Loucy (cell line): ENCODE measurements at regions not wholly inside any gene's neighbourhood (a gene's known extent, or its start where the extent isn't known, plus 50 kb on each side); places are given as distances from the start of the nearest gene placed in this dataset.

Experiments
- H2AFZ ChIP-seq: fragments of 200-600 bp; sonication (generic); 2 replicates; pipeline ENCODE4 v1.6.0; 2016; ENCODE audit warnings: antibody characterized with exemption, mild to moderate bottlenecking, low read length, moderate library complexity
- H3F3A ChIP-seq: fragments of 200-600 bp; 2 replicates; pipeline ENCODE4 v1.6.0; 2016; ENCODE audit warnings: antibody characterized with exemption, low read depth, mild to moderate bottlenecking
- H3K27me3 ChIP-seq: fragments of 200-600 bp; sonication (generic); 2 replicates; pipeline ENCODE4 v1.6.1; 2014; ENCODE audit warnings: low read length, mild to moderate bottlenecking; ENCODE audit not compliant: insufficient read depth, poor library complexity, severe bottlenecking
- H3K36me3 ChIP-seq: fragments of 200-600 bp; sonication (generic); 2 replicates; pipeline ENCODE4 v1.6.1; 2016; ENCODE audit warnings: low read length; ENCODE audit not compliant: insufficient read depth
- H3K4me1 ChIP-seq: fragments of 200-600 bp; sonication (generic); 2 replicates; pipeline ENCODE4 v1.5.1; 2014; ENCODE audit warnings: low read length, mild to moderate bottlenecking; ENCODE audit not compliant: insufficient read depth, poor library complexity, severe bottlenecking
- H3K4me2 ChIP-seq: fragments of 200-600 bp; sonication (generic); 2 replicates; pipeline ENCODE4 v1.6.0; 2014; ENCODE audit warnings: antibody characterized with exemption, low read length, low read depth, mild to moderate bottlenecking; ENCODE audit not compliant: poor library complexity, severe bottlenecking
- H3K4me3 ChIP-seq: fragments of 200-600 bp; sonication (generic); 2 replicates; pipeline ENCODE4 v1.5.1; 2014; ENCODE audit warnings: low read length, mild to moderate bottlenecking, mixed read lengths; ENCODE audit not compliant: poor library complexity, severe bottlenecking
- H3K79me2 ChIP-seq: fragments of 200-600 bp; sonication (generic); 2 replicates; pipeline ENCODE4 v1.6.1; 2014; ENCODE audit warnings: low read length; ENCODE audit not compliant: insufficient read depth
- H3K9ac ChIP-seq: fragments of 200-600 bp; sonication (generic); 2 replicates; pipeline ENCODE4 v1.6.0; 2014; ENCODE audit warnings: mild to moderate bottlenecking, low read depth, low read length, moderate library complexity; ENCODE audit not compliant: poor library complexity, severe bottlenecking
- H3K9me2 ChIP-seq: fragments of 200-600 bp; sonication (generic); replicated peaks from 2 replicates; pipeline ENCODE4 v1.6.1; 2016; ENCODE audit warnings: low read depth, low read length, mixed read lengths
- H3K9me3 ChIP-seq: fragments of 200-600 bp; sonication (generic); 2 replicates; pipeline ENCODE4 v1.6.1; 2014; ENCODE audit warnings: mild to moderate bottlenecking, antibody characterized with exemption, low read length, low read depth; ENCODE audit not compliant: insufficient read depth
- H4K20me1 ChIP-seq: fragments of 200-600 bp; sonication (generic); 2 replicates; pipeline ENCODE4 v1.6.0; 2014; ENCODE audit warnings: antibody characterized with exemption, low read length, mild to moderate bottlenecking; ENCODE audit not compliant: insufficient read depth, poor library complexity, severe bottlenecking
- EZH2phosphoT487 ChIP-seq: fragments of 200-600 bp; IDR thresholded peaks from 2 replicates; pipeline ENCODE4 v1.6.1; 2018; ENCODE audit warnings: antibody characterized with exemption, mild to moderate bottlenecking, moderate library complexity, borderline replicate concordance
- TF ChIP-seq, protein P1 (sequence below): fragments of 200-600 bp; sonication (generic); conservative IDR thresholded peaks from 2 replicates; pipeline ENCODE4 v1.5.1; 2014; ENCODE audit warnings: mild to moderate bottlenecking, antibody characterized with exemption, low read length

DNA sequence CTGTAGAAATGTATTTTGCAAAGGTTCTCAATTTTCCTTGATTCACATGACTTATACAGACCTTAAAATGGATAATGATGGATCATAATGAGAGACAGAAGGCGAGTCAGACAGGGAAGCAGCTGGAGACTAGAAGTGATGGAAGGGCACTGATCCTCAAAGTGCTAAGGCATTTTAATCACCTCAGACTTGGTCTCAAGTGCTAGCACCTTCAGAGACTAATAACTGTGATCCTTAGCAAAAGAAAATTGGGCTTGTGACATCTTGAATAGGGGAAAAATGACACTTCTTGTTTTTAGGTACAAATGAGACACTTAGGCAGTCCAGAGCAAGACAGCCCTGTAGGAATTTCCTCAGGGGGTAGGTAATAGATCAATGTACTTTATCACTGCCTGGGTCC lies 1011.7 kb downstream of the SQOR start:
- Histone ChIP-seq H3K4me1 (no peaks in the 10 kb centered on the region), H3K4me2 (no peak overlapping the region), H3K79me2 (no peaks in the 10 kb centered on the region), H2AFZ (no peak overlapping the region), H3K9me3 (no peaks in the 10 kb centered on the region), H3K36me3 (no peaks in the 10 kb centered on the region), H3K4me3 (no peak overlapping the region), H3F3A (no peaks in the 10 kb centered on the region), H4K20me1 (no peaks in the 10 kb centered on the region), H3K9me2 (no peaks in the 10 kb centered on the region), H3K9ac (no peak overlapping the region), H3K27me3 (no peaks in the 10 kb centered on the region)
- TF ChIP-seq, protein P1, sequence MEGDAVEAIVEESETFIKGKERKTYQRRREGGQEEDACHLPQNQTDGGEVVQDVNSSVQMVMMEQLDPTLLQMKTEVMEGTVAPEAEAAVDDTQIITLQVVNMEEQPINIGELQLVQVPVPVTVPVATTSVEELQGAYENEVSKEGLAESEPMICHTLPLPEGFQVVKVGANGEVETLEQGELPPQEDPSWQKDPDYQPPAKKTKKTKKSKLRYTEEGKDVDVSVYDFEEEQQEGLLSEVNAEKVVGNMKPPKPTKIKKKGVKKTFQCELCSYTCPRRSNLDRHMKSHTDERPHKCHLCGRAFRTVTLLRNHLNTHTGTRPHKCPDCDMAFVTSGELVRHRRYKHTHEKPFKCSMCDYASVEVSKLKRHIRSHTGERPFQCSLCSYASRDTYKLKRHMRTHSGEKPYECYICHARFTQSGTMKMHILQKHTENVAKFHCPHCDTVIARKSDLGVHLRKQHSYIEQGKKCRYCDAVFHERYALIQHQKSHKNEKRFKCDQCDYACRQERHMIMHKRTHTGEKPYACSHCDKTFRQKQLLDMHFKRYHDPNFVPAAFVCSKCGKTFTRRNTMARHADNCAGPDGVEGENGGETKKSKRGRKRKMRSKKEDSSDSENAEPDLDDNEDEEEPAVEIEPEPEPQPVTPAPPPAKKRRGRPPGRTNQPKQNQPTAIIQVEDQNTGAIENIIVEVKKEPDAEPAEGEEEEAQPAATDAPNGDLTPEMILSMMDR, result no peak
- no peak for TF ChIP-seq EZH2phosphoT487

DNA sequence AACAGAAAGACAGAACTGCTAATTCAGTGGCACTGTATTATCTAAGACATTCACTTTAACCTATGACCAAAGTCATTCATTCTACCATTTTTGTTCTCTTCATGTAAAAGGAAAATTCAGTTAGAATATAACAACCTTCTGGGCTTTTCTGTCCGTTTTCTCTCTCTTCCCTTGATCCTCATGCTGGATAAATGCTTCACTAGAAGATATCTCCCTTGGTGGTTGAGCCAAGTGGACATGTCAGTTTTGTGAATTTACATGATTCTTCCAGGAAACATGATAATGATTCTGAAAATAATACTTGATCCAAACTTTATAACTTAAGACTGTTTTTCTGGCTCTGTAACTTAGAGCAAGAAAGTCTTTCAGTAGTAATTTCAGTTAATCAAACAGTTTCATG lies 1012.2 kb downstream of the SQOR start:
- no peaks in the 10 kb centered on the region for H4K20me1 ChIP-seq
- H3K4me2 ChIP-seq, result no peak overlapping the region
- H3F3A ChIP-seq, result no peaks in the 10 kb centered on the region
- no peak overlapping the region for H2AFZ ChIP-seq
- H3K79me2 ChIP-seq, result no peaks in the 10 kb centered on the region
- H3K4me3 ChIP-seq, result no peak overlapping the region
- H3K9ac ChIP-seq, result no peak overlapping the region
- no peaks in the 10 kb centered on the region for H3K27me3 ChIP-seq
- H3K9me3 ChIP-seq, result no peaks in the 10 kb centered on the region
- TF ChIP-seq, protein P1, result no peak
- TF ChIP-seq EZH2phosphoT487, result no peak
- H3K9me2 ChIP-seq, result no peaks in the 10 kb centered on the region
- no peaks in the 10 kb centered on the region for H3K4me1 ChIP-seq
- no peaks in the 10 kb centered on the region for H3K36me3 ChIP-seq

- H3K79me2 ChIP-seq, result no peaks in the 10 kb centered on the region
- no peaks in the 10 kb centered on the region for H3K9me3 ChIP-seq
Measured at GRCh38 chr15:46652266-46652665, 1017.4 kb downstream of the SQOR start.

More at GRCh38 chr15:46652266-46652665, 1017.4 kb downstream of the SQOR start:
- no peaks in the 10 kb centered on the region for H3F3A ChIP-seq
- H3K9ac ChIP-seq, result no peak overlapping the region
- TF ChIP-seq, protein P1, result no peak
- no peak for TF ChIP-seq EZH2phosphoT487
- H3K36me3 ChIP-seq, result no peaks in the 10 kb centered on the region
- no peak overlapping the region for H3K4me3 ChIP-seq
- no peak overlapping the region for H2AFZ ChIP-seq
- no peaks in the 10 kb centered on the region for H3K27me3 ChIP-seq
- H4K20me1 ChIP-seq, result no peaks in the 10 kb centered on the region
- H3K9me2 ChIP-seq, result no peaks in the 10 kb centered on the region
- no peaks in the 10 kb centered on the region for H3K4me1 ChIP-seq
- H3K4me2 ChIP-seq, result no peak overlapping the region
